ENCODE measurements at regions not wholly inside any gene's neighbourhood (a gene's known extent, or its start where the extent isn't known, plus 50 kb on each side); places are given as distances from the start of the nearest gene placed in this dataset.

DNA sequence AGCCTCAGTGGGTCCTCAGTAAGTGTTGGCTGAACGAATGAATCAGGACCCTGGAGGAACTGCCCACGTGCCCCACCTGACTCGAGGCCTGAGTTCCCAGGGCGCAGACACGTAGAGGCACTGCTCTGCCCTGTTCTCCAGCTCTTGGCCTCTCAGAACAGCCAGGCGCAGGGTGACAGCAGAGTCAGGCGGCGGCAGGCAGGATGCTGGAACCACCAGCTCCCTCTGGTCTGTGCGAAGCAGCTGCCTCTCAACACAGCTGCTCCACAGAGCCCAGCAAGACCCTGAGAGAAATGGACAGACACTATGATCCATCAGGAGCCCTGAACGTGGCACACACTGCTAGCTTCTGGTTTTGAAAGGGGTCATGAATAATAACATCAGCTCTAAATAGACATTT is 53.1 kb upstream of the BCO1 start:
- H3K9ac ChIP-seq (ENCODE audit: low read length): no peak overlapping the region
- no peaks in the 10 kb centered on the region for H3K27me3 ChIP-seq (replicated peaks; ENCODE audit: control insufficient read depth, insufficient read depth, low read length)
- no peak overlapping the region for H3K4me3 ChIP-seq (ENCODE audit: low read length)
- peaks cover 43% of the 10 kb centered on the region for H3K4me1 ChIP-seq (ENCODE audit: control insufficient read depth, insufficient read depth, low read length)
- DNase-seq (ENCODE audit: low read depth): no peak
- no peaks in the 10 kb centered on the region for H3K9me3 ChIP-seq (ENCODE audit: control insufficient read depth, low read length)
- no peaks in the 10 kb centered on the region for H3K36me3 ChIP-seq (ENCODE audit: control insufficient read depth, insufficient read depth, low read length, severe bottlenecking)

DNA sequence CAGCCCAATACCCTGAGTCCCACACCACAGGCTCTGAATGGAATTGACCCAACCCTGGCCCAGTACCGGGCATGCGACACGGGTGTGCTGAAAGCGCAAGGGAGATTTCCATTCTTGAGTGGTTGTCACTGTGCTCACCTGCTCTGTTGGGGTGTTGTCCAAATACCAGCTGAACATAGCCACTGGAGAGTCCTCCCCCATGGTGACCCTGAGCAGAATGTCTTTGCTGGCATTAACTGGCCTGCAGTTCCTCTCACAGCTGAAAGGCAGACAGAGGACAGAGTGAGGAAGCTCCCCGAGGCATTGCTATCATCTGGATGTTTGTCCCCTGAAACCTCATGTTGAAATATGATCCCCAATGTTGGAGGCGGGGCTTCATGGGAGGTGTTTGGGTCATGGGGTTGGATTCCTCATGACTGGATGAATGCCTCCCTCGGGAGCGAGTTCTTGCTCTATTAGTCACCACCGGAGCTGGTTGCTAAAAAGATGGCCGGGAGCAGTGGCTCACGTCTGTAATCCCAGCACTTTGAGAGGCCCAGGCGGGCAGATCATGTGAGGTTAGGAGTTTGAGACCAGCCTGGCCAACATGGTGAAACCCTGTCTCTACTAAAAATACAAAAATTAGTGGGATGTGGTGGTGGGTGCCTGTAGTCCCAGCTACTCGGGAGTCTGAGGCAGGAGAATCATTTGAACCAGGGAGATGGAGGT is 57.3 kb upstream of the BCO1 start:
- Histone ChIP-seq H3K4me1 (ENCODE audit: control insufficient read depth, insufficient read depth, low read length) (peaks cover 16% of the 10 kb centered on the region), H3K27me3 (replicated peaks; ENCODE audit: control insufficient read depth, insufficient read depth, low read length) (no peaks in the 10 kb centered on the region), H3K36me3 (ENCODE audit: control insufficient read depth, insufficient read depth, low read length, severe bottlenecking) (peaks cover 3% of the 10 kb centered on the region), H3K4me3 (ENCODE audit: low read length) (peak overlapping the region; percentile 76), H3K9me3 (ENCODE audit: control insufficient read depth, low read length) (no peaks in the 10 kb centered on the region), H3K9ac (ENCODE audit: low read length) (peak overlapping the region; percentile 76)
- DNase-seq (ENCODE audit: low read depth): peak; percentile 96

DNA sequence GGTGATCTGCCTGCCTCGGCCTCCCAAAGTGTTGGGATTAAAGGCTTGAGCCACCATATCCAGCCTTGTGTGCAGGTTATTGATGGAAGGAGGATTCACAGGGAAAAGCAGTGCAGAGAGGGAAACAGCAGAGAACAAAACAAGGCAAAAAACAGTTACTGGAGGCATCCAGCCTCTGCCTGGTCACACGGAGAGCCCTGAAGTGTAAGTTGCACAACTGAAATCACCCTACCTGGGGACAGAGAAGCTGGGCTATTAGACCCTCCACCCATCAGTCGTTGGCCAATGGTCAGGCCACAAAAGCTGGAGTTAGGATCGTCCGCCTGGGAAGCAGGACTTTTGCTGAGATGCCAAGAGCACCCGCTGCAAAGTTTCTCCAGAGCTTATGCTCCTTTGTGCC is 57.9 kb upstream of the BCO1 start:
- Histone ChIP-seq H3K9me3 (ENCODE audit: control insufficient read depth, low read length) (no peaks in the 10 kb centered on the region), H3K36me3 (ENCODE audit: control insufficient read depth, insufficient read depth, low read length, severe bottlenecking) (peaks cover 3% of the 10 kb centered on the region), H3K27me3 (replicated peaks; ENCODE audit: control insufficient read depth, insufficient read depth, low read length) (no peaks in the 10 kb centered on the region), H3K4me1 (ENCODE audit: control insufficient read depth, insufficient read depth, low read length) (peaks cover 16% of the 10 kb centered on the region), H3K9ac (ENCODE audit: low read length) (peak overlapping the region; percentile 76), H3K4me3 (ENCODE audit: low read length) (peak overlapping the region; percentile 76)
- no peak for DNase-seq (ENCODE audit: low read depth)

DNA sequence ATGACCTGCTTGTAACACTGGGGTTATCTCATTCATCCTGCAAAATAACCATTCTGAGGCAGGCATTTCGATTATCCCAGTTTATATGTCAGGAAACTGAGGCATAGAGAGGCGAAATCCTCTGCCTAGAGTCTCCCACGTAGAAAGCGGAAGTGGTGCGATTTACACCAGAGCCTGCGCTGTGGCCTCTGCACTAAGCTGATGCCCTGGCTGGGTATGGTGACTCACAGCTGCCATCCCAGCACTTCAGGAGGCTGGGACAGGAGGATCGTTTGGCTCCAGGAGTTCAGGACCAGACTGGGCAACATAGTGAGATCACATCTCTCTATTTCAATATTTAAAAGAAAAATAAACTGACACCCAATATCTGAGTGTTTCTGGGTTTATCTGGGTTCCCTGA is 59.3 kb upstream of the BCO1 start:
- no peak overlapping the region for H3K4me3 ChIP-seq (ENCODE audit: low read length)
- DNase-seq (ENCODE audit: low read depth): no peak

DNA sequence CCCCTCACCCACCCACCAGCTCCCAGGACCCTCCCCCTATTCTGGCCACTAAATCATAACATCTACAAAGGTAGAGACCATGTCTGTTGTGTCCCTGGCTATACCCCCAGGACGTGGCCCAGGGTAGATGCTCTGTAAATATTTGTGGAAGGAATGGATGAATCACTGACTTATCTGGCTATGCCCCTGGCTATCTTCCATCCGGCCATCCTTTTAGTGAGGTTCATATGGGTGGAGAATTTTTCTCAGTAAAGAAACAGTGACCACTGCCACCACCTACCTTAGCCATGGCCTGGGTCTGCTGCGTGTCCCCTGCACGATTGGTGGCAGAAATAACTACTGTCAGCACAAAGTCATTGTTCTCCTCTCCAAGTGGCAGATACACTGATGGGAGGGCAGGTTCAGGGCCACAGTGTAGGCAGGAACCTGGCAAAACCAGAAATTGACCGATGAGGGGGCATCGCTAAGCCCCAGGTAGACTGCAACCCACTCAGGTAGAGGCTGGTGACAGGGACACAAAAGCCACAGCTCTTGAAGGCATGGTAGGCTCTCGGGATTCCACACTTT is 63.1 kb upstream of the BCO1 start:
- no peaks in the 10 kb centered on the region for H3K9me3 ChIP-seq (ENCODE audit: control insufficient read depth, low read length)
- peak; percentile 68 for DNase-seq (ENCODE audit: low read depth)
- peaks cover 6% of the 10 kb centered on the region for H3K4me1 ChIP-seq (ENCODE audit: control insufficient read depth, insufficient read depth, low read length)
- H3K27me3 ChIP-seq (replicated peaks; ENCODE audit: control insufficient read depth, insufficient read depth, low read length): no peaks in the 10 kb centered on the region
- H3K4me3 ChIP-seq (ENCODE audit: low read length): no peak overlapping the region
- peaks cover 21% of the 10 kb centered on the region for H3K36me3 ChIP-seq (ENCODE audit: control insufficient read depth, insufficient read depth, low read length, severe bottlenecking)
- H3K9ac ChIP-seq (ENCODE audit: low read length): no peak overlapping the region

More for the DNA sequence above, 59.3 kb upstream of the BCO1 start:
- Histone ChIP-seq H3K9me3 (ENCODE audit: control insufficient read depth, low read length) (no peaks in the 10 kb centered on the region), H3K27me3 (replicated peaks; ENCODE audit: control insufficient read depth, insufficient read depth, low read length) (no peaks in the 10 kb centered on the region), H3K36me3 (ENCODE audit: control insufficient read depth, insufficient read depth, low read length, severe bottlenecking) (peaks cover 8% of the 10 kb centered on the region), H3K4me1 (ENCODE audit: control insufficient read depth, insufficient read depth, low read length) (peaks cover 19% of the 10 kb centered on the region), H3K9ac (ENCODE audit: low read length) (no peak overlapping the region)

DNA sequence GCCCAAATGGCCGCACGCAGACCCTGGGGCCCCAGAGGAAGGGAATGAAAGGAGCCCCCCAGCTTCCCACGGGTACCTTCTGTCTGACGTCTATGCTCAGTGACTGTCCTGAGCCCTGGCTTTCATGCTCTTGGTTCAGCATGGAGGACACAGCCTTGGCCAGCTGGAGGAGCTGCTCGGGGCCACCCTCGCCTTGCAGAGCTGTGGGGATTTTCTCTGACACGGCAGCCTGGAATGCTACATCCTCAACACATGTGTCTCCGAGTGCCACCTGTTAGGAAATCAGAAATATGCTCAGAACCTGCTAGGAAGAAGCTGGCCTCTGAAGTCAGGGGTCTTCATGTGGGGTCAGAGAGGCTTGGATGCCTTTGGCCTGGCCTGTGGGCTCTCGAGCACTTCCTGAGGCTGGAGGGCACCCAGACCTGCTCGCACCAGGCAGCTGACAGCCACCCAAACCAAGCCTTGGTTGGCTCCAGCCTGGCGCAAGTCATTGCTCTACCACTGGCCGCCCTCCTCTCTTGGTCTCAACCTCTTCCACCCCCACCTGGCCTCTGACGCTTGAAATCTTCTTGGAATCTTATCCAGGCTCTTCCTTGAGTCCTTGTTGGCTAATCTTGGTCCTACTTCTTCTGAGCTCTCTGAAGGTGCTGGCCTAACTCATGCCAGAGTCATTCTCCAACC is 63.7 kb upstream of the BCO1 start:
- DNase-seq (ENCODE audit: low read depth): no peak
- peaks cover 4% of the 10 kb centered on the region for H3K4me1 ChIP-seq (ENCODE audit: control insufficient read depth, insufficient read depth, low read length)
- H3K27me3 ChIP-seq (replicated peaks; ENCODE audit: control insufficient read depth, insufficient read depth, low read length): no peaks in the 10 kb centered on the region
- no peak overlapping the region for H3K4me3 ChIP-seq (ENCODE audit: low read length)
- no peaks in the 10 kb centered on the region for H3K9me3 ChIP-seq (ENCODE audit: control insufficient read depth, low read length)
- no peak overlapping the region for H3K9ac ChIP-seq (ENCODE audit: low read length)
- peaks cover 21% of the 10 kb centered on the region for H3K36me3 ChIP-seq (ENCODE audit: control insufficient read depth, insufficient read depth, low read length, severe bottlenecking)

DNA sequence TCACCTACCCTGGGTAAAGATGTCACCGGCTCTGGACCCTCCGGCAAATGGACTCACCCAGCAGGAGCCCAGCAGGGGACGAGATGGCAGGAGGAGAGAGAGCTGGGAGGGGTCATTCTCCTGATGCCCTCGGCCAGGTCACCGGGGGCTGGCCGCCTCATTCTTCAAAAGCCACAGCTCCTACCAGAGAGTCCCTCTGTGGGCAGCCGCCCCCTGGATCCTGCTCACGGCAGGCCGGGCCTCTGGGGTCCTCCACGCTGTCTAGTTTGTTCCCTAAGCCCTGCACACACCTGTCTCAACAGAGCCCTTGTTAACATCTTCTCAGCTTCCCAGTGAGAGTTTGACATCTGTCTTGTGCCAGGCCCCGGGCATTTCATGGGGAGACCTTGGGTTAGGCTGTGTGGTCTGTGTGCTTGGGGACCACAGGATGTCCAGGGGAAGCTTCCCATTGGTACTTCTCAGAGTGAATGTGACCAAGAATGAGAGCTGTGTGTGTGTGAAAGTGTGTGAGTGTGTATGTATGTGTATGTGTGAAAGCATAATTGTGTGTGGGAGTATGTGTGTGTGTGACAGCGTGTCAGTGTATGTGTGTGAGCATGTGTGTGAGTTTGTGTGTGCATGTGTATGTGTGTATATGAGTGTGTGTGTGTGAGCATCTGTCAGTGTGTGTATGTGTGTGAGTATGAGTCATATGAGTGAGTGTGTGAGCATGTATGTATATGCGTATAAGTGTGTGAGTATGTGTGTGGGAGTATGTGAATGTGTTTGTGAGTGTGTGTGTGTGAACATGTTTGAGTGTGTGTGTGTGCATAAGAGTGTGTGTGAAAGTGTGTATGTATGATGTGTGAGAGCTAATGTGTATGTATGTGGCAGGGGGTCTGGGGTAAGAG is 65.5 kb upstream of the BCO1 start:
- Histone ChIP-seq H3K4me1 (ENCODE audit: control insufficient read depth, insufficient read depth, low read length) (peaks cover 4% of the 10 kb centered on the region), H3K36me3 (ENCODE audit: control insufficient read depth, insufficient read depth, low read length, severe bottlenecking) (peaks cover 21% of the 10 kb centered on the region), H3K9me3 (ENCODE audit: control insufficient read depth, low read length) (no peaks in the 10 kb centered on the region), H3K4me3 (ENCODE audit: low read length) (no peak overlapping the region), H3K9ac (ENCODE audit: low read length) (no peak overlapping the region), H3K27me3 (replicated peaks; ENCODE audit: control insufficient read depth, insufficient read depth, low read length) (no peaks in the 10 kb centered on the region)
- DNase-seq (ENCODE audit: low read depth): no peak

DNA sequence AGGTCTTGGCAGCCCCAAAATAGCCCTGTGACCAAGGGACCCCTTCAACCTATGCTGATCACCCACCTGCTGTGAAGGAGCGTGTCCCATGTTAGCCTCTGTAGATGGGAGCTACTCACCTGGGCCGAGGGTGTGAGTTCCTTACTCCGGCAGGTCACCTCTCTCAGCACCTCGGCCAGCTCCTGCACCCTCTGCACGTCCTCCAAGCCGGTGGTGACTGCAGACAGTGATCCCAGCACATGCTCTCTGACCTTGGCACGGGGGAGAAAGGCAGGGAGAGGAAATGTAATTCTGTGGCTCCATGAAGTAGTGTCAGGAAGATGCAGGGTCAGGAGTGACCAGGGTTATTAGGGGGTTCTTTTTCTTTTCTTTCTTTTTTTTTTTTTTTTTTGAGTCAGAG is 67.7 kb upstream of the BCO1 start:
- no peak overlapping the region for H3K4me3 ChIP-seq (ENCODE audit: low read length)
- no peaks in the 10 kb centered on the region for H3K9me3 ChIP-seq (ENCODE audit: control insufficient read depth, low read length)
- DNase-seq (ENCODE audit: low read depth): no peak
- peaks cover 21% of the 10 kb centered on the region for H3K36me3 ChIP-seq (ENCODE audit: control insufficient read depth, insufficient read depth, low read length, severe bottlenecking)
- peaks cover 4% of the 10 kb centered on the region for H3K4me1 ChIP-seq (ENCODE audit: control insufficient read depth, insufficient read depth, low read length)
- no peaks in the 10 kb centered on the region for H3K27me3 ChIP-seq (replicated peaks; ENCODE audit: control insufficient read depth, insufficient read depth, low read length)
- no peak overlapping the region for H3K9ac ChIP-seq (ENCODE audit: low read length)

DNA sequence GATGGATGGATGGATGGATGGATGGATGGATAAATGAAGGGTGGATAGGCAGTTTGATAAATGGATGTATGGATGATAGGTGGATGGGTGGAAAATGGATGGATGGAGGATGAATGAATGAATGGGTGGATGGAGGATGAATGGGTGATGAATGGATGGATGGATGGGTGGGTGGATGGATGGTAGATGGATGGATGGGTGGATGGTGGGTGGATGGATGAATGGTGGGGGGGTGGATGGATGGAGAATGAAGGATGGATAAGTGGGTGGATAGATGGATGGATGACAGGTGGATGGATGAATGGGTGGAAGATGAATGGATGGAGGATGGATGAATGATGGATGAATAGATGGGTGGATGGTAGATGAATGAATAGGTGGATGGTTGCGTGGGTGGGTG is 70.1 kb upstream of the BCO1 start:
- H3K36me3 ChIP-seq (ENCODE audit: control insufficient read depth, insufficient read depth, low read length, severe bottlenecking): peaks cover 9% of the 10 kb centered on the region
- DNase-seq (ENCODE audit: low read depth): no peak
- H3K27me3 ChIP-seq (replicated peaks; ENCODE audit: control insufficient read depth, insufficient read depth, low read length): no peaks in the 10 kb centered on the region
- H3K4me1 ChIP-seq (ENCODE audit: control insufficient read depth, insufficient read depth, low read length): no peaks in the 10 kb centered on the region
- H3K9ac ChIP-seq (ENCODE audit: low read length): no peak overlapping the region
- no peaks in the 10 kb centered on the region for H3K9me3 ChIP-seq (ENCODE audit: control insufficient read depth, low read length)
- no peak overlapping the region for H3K4me3 ChIP-seq (ENCODE audit: low read length)

DNA sequence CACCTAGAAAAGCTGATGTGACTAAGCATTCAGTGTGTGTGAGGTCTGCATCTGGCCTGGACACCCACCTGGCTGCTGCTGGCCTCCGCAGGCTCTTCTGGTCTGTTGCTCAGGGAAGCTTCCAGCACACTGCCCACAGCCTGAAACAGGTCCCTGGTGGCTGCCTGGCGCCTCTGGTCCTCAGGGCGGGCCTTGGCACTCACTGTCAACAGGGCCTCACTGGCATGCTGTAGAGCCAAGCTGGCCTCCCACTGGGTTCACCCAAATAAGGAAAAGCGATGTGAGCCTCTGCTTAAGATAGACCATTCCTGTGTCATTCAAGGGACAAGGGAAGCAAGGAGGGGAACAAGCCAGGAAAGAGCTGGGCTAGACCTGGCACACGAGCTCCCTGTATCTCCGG is 70.6 kb upstream of the BCO1 start:
- no peaks in the 10 kb centered on the region for H3K9me3 ChIP-seq (ENCODE audit: control insufficient read depth, low read length)
- peaks cover 4% of the 10 kb centered on the region for H3K36me3 ChIP-seq (ENCODE audit: control insufficient read depth, insufficient read depth, low read length, severe bottlenecking)
- no peak overlapping the region for H3K9ac ChIP-seq (ENCODE audit: low read length)
- no peaks in the 10 kb centered on the region for H3K4me1 ChIP-seq (ENCODE audit: control insufficient read depth, insufficient read depth, low read length)
- no peak for DNase-seq (ENCODE audit: low read depth)
- no peaks in the 10 kb centered on the region for H3K27me3 ChIP-seq (replicated peaks; ENCODE audit: control insufficient read depth, insufficient read depth, low read length)
- no peak overlapping the region for H3K4me3 ChIP-seq (ENCODE audit: low read length)
